Astrocyte of the cerebellum (primary cell): ENCODE measurements at regions not wholly inside any gene's neighbourhood (a gene's known extent, or its start where the extent isn't known, plus 50 kb on each side); places are given as distances from the start of the nearest gene placed in this dataset.

ENCODE experiments used
- DNase-seq: peaks from one replicate; pipeline ENCODE4 v3.0.0-alpha.2; 2011; ENCODE audit warnings: low read depth
- H3K4me3 ChIP-seq: 2 replicates; pipeline ENCODE4 v1.5.1; 2011; ENCODE audit warnings: mild to moderate bottlenecking, low read depth, low read length, moderate library complexity
- in situ Hi-C: cut with HindIII; loops from 2 replicates; pipeline ENCODE4 v1.10.0; 2017; ENCODE audit warnings: low sequenced_read_pairs
- TF ChIP-seq, protein P1 (sequence below): IDR thresholded peaks from 2 replicates; pipeline ENCODE4 v1.5.1; 2012; ENCODE audit warnings: low read length, low read depth, moderate library complexity, mild to moderate bottlenecking; ENCODE audit errors: missing control alignments

DNA sequence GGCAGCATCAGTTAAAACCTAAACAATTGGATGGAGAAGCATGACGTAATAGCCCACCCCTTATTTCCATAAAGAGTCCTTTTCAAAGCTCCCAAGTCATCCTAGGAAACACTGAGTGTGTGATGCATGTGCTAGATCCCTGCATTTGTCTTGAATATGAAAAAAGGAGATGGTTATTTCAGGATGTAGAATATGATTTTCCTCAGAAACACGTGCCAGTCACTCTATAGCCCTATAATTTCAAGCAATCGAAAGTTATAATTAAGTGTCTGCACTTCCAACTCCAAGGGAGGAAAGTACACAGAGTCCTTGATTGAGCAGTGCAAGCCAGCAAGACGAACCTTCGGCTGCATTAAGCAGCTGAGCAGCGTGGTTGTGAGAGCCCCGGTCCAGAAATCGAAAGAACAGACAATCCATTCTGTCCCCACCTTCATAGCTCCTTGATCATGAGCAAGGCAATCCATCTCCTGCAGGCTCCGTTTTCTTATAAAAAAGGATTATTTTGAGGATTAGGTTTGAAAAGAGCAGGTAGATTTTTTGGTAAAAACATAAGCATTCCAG, 287.7 kb downstream of the FBXO15 start:
- no peak for DNase-seq
- in situ Hi-C loops: no loop called here
- TF ChIP-seq, protein P1, sequence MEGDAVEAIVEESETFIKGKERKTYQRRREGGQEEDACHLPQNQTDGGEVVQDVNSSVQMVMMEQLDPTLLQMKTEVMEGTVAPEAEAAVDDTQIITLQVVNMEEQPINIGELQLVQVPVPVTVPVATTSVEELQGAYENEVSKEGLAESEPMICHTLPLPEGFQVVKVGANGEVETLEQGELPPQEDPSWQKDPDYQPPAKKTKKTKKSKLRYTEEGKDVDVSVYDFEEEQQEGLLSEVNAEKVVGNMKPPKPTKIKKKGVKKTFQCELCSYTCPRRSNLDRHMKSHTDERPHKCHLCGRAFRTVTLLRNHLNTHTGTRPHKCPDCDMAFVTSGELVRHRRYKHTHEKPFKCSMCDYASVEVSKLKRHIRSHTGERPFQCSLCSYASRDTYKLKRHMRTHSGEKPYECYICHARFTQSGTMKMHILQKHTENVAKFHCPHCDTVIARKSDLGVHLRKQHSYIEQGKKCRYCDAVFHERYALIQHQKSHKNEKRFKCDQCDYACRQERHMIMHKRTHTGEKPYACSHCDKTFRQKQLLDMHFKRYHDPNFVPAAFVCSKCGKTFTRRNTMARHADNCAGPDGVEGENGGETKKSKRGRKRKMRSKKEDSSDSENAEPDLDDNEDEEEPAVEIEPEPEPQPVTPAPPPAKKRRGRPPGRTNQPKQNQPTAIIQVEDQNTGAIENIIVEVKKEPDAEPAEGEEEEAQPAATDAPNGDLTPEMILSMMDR: no peak
- no peak overlapping the region for H3K4me3 ChIP-seq

- H3K4me3 ChIP-seq: no peak overlapping the region
- in situ Hi-C loops: no loop called here
- DNase-seq: no peak
- TF ChIP-seq, protein P1: no peak
These were observed 294.7 kb downstream of the FBXO15 start for GRCh38 chr18:73852789-73853549.

- no peak for DNase-seq
- TF ChIP-seq, protein P1: no peak
- no peak overlapping the region for H3K4me3 ChIP-seq
- in situ Hi-C loops: no loop called here
These were observed 296.9 kb downstream of the FBXO15 start for GRCh38 chr18:73850782-73851181.

DNA sequence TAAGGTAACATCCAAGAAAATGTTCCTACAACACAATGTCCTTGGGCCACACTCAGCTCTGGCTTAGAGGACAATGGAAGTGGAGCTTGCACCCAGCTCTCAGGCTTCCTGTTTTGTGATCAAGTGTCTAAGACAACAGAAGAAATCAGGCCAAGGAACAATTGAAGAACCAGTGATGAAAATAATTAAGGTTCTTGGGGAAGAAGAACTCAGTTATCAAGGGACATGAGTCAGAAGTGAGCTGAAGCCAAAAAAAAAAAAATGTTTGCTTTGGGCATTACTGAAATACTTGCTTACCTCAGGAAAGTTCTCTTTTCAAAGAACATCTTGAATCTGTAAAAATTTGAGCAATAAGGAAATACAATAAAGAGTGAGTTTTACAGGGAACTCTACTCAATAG, 299.0 kb downstream of the FBXO15 start:
- H3K4me3 ChIP-seq: no peak overlapping the region
- peak; percentile 76 for DNase-seq
- in situ Hi-C loops: no loop called here
- TF ChIP-seq, protein P1: no peak

DNA sequence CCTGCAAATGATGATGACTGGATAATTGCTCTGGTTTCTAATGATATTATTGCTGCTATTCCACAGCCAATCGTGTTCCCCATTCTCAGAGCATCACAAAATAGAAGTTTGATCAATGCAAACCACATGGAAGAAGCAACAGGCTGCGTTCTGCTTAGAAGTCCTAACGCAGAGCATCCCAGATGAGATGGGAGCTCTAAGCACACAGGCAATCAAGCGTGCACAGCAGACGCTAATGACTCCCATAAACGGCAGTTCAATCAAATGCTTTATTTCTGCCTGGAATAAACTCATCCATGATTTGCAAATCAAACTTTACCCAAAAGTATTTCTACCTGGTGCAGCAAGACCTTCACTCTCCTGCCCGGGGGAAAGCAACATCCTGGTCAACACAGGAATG, 304.2 kb downstream of the FBXO15 start:
- no peak for DNase-seq
- in situ Hi-C loops: no loop called here
- TF ChIP-seq, protein P1: no peak
- H3K4me3 ChIP-seq: no peak overlapping the region

DNA sequence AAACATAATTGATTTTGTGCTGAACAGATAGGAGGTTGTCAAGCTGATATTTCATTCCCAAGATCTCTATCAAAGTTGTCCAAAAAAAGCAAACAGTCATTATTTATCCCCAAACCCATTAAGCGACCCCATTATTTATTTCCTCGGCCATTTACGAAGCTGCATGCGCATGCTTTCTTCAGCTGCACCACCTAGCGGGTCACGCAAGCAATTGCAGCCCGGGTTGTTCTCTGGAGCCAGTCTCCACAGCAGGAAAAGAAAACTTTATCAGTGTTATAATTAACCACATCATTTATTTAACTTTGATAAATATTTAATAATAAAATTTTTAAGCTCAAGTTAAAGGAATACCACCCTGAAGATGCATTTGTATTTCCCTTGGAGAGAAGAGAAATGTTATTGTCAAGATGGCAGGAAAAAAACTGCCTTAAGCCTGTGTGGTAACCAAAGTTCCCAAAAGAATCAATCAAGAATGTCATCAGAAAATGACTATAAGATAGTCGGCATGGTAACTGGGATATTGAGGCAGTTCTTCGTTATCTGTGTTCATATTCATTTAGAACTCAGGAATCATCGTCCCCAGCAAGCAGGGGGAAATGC, 304.7 kb downstream of the FBXO15 start:
- TF ChIP-seq, protein P1: peak; percentile 99
- no peak overlapping the region for H3K4me3 ChIP-seq
- in situ Hi-C loops: no loop called here
- peak; percentile 22 for DNase-seq
